ENCODE measurements at regions not wholly inside any gene's neighbourhood (a gene's known extent, or its start where the extent isn't known, plus 50 kb on each side); places are given as distances from the start of the nearest gene placed in this dataset.

- H3K4me3 ChIP-seq = no peak overlapping the region
- no peak for DNase-seq
- WGBS, 2 donors = 36 to 47% methylated on average over 1 of the region's 1 CpG
- H3K4me1 ChIP-seq = no peaks in the 10 kb centered on the region
- ATAC-seq = no peak
- no peak overlapping the region for H3K27ac ChIP-seq
- H3K27me3 ChIP-seq = no peaks in the 10 kb centered on the region
- intact Hi-C loops (cut with DNase I) = no loop called here
- no peaks in the 10 kb centered on the region for H3K9me3 ChIP-seq
- no peak for TF ChIP-seq POLR2A (IDR thresholded peaks at IDR 0.05)
- TF ChIP-seq CTCF (IDR thresholded peaks at IDR 0.05) = no peak
- H3K36me3 ChIP-seq (replicated peaks in 1 of 2; ENCODE audit: insufficient read depth in 1 of 2, low read depth in 2 of 2) = no peaks in the 10 kb centered on the region
Measured at GRCh38 chr3:80087767-80088166, 320.0 kb upstream of the ROBO1 start.

- no peak for DNase-seq
- intact Hi-C loops (cut with DNase I) = no loop called here
- Histone ChIP-seq H3K9me3 (no peaks in the 10 kb centered on the region), H3K27ac (no peak overlapping the region), H3K4me3 (no peak overlapping the region), H3K36me3 (replicated peaks in 1 of 2; ENCODE audit: insufficient read depth in 1 of 2, low read depth in 2 of 2) (no peaks in the 10 kb centered on the region), H3K27me3 (no peaks in the 10 kb centered on the region), H3K4me1 (no peaks in the 10 kb centered on the region)
- ATAC-seq = no peak
- TF ChIP-seq POLR2A (IDR thresholded peaks at IDR 0.05) (no peak), CTCF (IDR thresholded peaks at IDR 0.05) (no peak)
Measured at GRCh38 chr3:80086426-80086825, 318.6 kb upstream of the ROBO1 start.

- H3K4me3 ChIP-seq = no peak overlapping the region
- no peaks in the 10 kb centered on the region for H3K27me3 ChIP-seq
- H3K4me1 ChIP-seq = no peaks in the 10 kb centered on the region
- no peak overlapping the region for H3K27ac ChIP-seq
- no peak for ATAC-seq
- TF ChIP-seq POLR2A (IDR thresholded peaks at IDR 0.05) (no peak), CTCF (IDR thresholded peaks at IDR 0.05) (no peak)
- no peak for DNase-seq
- H3K36me3 ChIP-seq (replicated peaks in 1 of 2; ENCODE audit: insufficient read depth in 1 of 2, low read depth in 2 of 2) = no peaks in the 10 kb centered on the region
- intact Hi-C loops (cut with DNase I) = no loop called here
- no peaks in the 10 kb centered on the region for H3K9me3 ChIP-seq
Measured at GRCh38 chr3:80079886-80080285, 312.1 kb upstream of the ROBO1 start.

GRCh38 chr3:80068459-80068858 is 300.7 kb upstream of the ROBO1 start:
- 33 to 37% methylated on average over 3 of the region's 3 CpGs for WGBS, 2 donors
- Histone ChIP-seq H3K9me3 (no peaks in the 10 kb centered on the region), H3K4me1 (no peaks in the 10 kb centered on the region), H3K36me3 (replicated peaks in 1 of 2; ENCODE audit: insufficient read depth in 1 of 2, low read depth in 2 of 2) (no peaks in the 10 kb centered on the region), H3K27ac (no peak overlapping the region), H3K27me3 (no peaks in the 10 kb centered on the region), H3K4me3 (no peak overlapping the region)
- ATAC-seq = no peak
- intact Hi-C loops (cut with DNase I) = no loop called here
- no peak for DNase-seq
- TF ChIP-seq CTCF (IDR thresholded peaks at IDR 0.05) (no peak), POLR2A (IDR thresholded peaks at IDR 0.05) (no peak)

- H3K27me3 ChIP-seq = no peaks in the 10 kb centered on the region
- no peaks in the 10 kb centered on the region for H3K9me3 ChIP-seq
- DNase-seq = no peak
- 80 to 85% methylated on average over 8 of the region's 8 CpGs for WGBS, 2 donors
- H3K36me3 ChIP-seq (replicated peaks in 1 of 2; ENCODE audit: insufficient read depth in 1 of 2, low read depth in 2 of 2) = no peaks in the 10 kb centered on the region
- intact Hi-C loops (cut with DNase I) = no loop called here
- no peak overlapping the region for H3K4me3 ChIP-seq
- H3K4me1 ChIP-seq = no peaks in the 10 kb centered on the region
- no peak for ATAC-seq
- TF ChIP-seq CTCF (IDR thresholded peaks at IDR 0.05) = no peak
- no peak for TF ChIP-seq POLR2A (IDR thresholded peaks at IDR 0.05)
- no peak overlapping the region for H3K27ac ChIP-seq
Measured at GRCh38 chr3:80063535-80063934, 295.7 kb upstream of the ROBO1 start.
